COLO668 (cell line): ENCODE measurements at regions not wholly inside any gene's neighbourhood (a gene's known extent, or its start where the extent isn't known, plus 50 kb on each side); places are given as distances from the start of the nearest gene placed in this dataset.

Experiments
- DNase-seq: peaks from one replicate; lab custom pipeline; 2025; ENCODE audit not compliant: unreplicated experiment; lab: John Stamatoyannopoulos, UW

GRCh38 chr13:34431827-34432581 is 510.1 kb upstream of the NBEA start:
- peak; percentile 46 for DNase-seq

- DNase-seq: no peak
Measured at GRCh38 chr13:34435338-34435737, 506.7 kb upstream of the NBEA start.

GRCh38 chr13:34437873-34438272 is 504.2 kb upstream of the NBEA start:
- DNase-seq: no peak

GRCh38 chr13:34452831-34453230 is 489.2 kb upstream of the NBEA start:
- DNase-seq: no peak

- DNase-seq: peak; percentile 47
Measured at GRCh38 chr13:34458756-34459715, 483.0 kb upstream of the NBEA start.

- DNase-seq: no peak
Measured at GRCh38 chr13:34459856-34460255, 482.2 kb upstream of the NBEA start.

GRCh38 chr13:34462843-34463242 is 479.2 kb upstream of the NBEA start:
- no peak for DNase-seq

- no peak for DNase-seq
Measured at GRCh38 chr13:34464011-34464410, 478.1 kb upstream of the NBEA start.

- no peak for DNase-seq
Measured at GRCh38 chr13:34465423-34465922, 476.6 kb upstream of the NBEA start.

- DNase-seq: no peak
Measured at GRCh38 chr13:34466301-34466700, 475.8 kb upstream of the NBEA start.

GRCh38 chr13:34467450-34468083 is 474.5 kb upstream of the NBEA start:
- DNase-seq: no peak

- DNase-seq: peak; percentile 37
Measured at GRCh38 chr13:34469196-34469986, 472.7 kb upstream of the NBEA start.

GRCh38 chr13:34474187-34474868 is 467.7 kb upstream of the NBEA start:
- no peak for DNase-seq

GRCh38 chr13:34478376-34478775 is 463.7 kb upstream of the NBEA start:
- no peak for DNase-seq

GRCh38 chr13:34502011-34502410 is 440.1 kb upstream of the NBEA start:
- DNase-seq: no peak

- DNase-seq: no peak
Measured at GRCh38 chr13:34502621-34503020, 439.4 kb upstream of the NBEA start.

GRCh38 chr13:34506796-34507195 is 435.3 kb upstream of the NBEA start:
- no peak for DNase-seq

- no peak for DNase-seq
Measured at GRCh38 chr13:34507630-34508029, 434.4 kb upstream of the NBEA start.

- no peak for DNase-seq
Measured at GRCh38 chr13:34512817-34513216, 429.3 kb upstream of the NBEA start.

- no peak for DNase-seq
Measured at GRCh38 chr13:34513526-34513925, 428.5 kb upstream of the NBEA start.
